H9 (cell line): ENCODE measurements at regions not wholly inside any gene's neighbourhood (a gene's known extent, or its start where the extent isn't known, plus 50 kb on each side); places are given as distances from the start of the nearest gene placed in this dataset.

Experiments
- DNase-seq: peaks from one replicate; pipeline ENCODE4 v3.0.0-alpha.2; 2017
- H2AFZ ChIP-seq: one replicate; pipeline ENCODE4 v1.6.1; 2013; ENCODE audit warnings: mild to moderate bottlenecking, low read length, control low read depth, moderate library complexity
- H2AK5ac ChIP-seq: 2 replicates; pipeline ENCODE4 v1.6.1; 2013; ENCODE audit warnings: low read length, control low read depth, mixed read lengths; ENCODE audit not compliant: insufficient read length
- H2BK120ac ChIP-seq: one replicate; pipeline ENCODE4 v1.6.1; 2013; ENCODE audit warnings: low read depth, mild to moderate bottlenecking, low read length, control low read depth, inconsistent platforms; ENCODE audit not compliant: poor library complexity, severe bottlenecking
- H2BK12ac ChIP-seq: 2 replicates; pipeline ENCODE4 v1.6.1; 2013; ENCODE audit warnings: low read length, control low read depth, mixed read lengths, low read depth; ENCODE audit not compliant: insufficient read length
- H2BK15ac ChIP-seq: 2 replicates; pipeline ENCODE4 v1.6.1; 2013; ENCODE audit warnings: low read depth, low read length, control low read depth
- H2BK20ac ChIP-seq: one replicate; pipeline ENCODE4 v1.6.1; 2013; ENCODE audit warnings: low read depth, mild to moderate bottlenecking, low read length, control low read depth, inconsistent platforms; ENCODE audit not compliant: poor library complexity, severe bottlenecking
- H2BK5ac ChIP-seq: 2 replicates; pipeline ENCODE4 v1.6.1; 2013; ENCODE audit warnings: low read length, control low read depth, mixed read lengths; ENCODE audit not compliant: insufficient read length
- H3K14ac ChIP-seq: 2 replicates; pipeline ENCODE4 v1.6.1; 2013; ENCODE audit warnings: low read length, control low read depth; ENCODE audit not compliant: insufficient read depth
- H3K18ac ChIP-seq: 2 replicates; pipeline ENCODE4 v1.6.1; 2013; ENCODE audit warnings: low read depth, mild to moderate bottlenecking, mixed read lengths, low read length, control low read depth; ENCODE audit not compliant: insufficient read length
- H3K23ac ChIP-seq: 2 replicates; pipeline ENCODE4 v1.6.1; 2013; ENCODE audit warnings: low read length, control low read depth, mixed read lengths, low read depth; ENCODE audit not compliant: insufficient read length
- H3K23me2 ChIP-seq: 2 replicates; pipeline ENCODE4 v1.6.1; 2013; ENCODE audit warnings: low read depth, mild to moderate bottlenecking, mixed read lengths, low read length, control low read depth; ENCODE audit not compliant: insufficient read length, poor library complexity, severe bottlenecking
- H3K27ac ChIP-seq: 2 replicates; pipeline ENCODE4 v1.5.1; 2013; ENCODE audit warnings: low read length, control low read depth, mixed read lengths, low read depth; ENCODE audit not compliant: insufficient read length
- H3K27me3 ChIP-seq: 2 replicates; pipeline ENCODE4 v1.6.1; 2013; ENCODE audit warnings: low read length, control low read depth, inconsistent platforms; ENCODE audit not compliant: insufficient read depth
- H3K4ac ChIP-seq: 2 replicates; pipeline ENCODE4 v1.6.1; 2013; ENCODE audit warnings: low read depth, mild to moderate bottlenecking, control low read depth, inconsistent platforms, low read length, moderate library complexity
- H3K4me1 ChIP-seq: 2 replicates; pipeline ENCODE4 v1.6.1; 2013; ENCODE audit warnings: low read length, control low read depth, inconsistent platforms; ENCODE audit not compliant: insufficient read depth
- H3K4me2 ChIP-seq: 2 replicates; pipeline ENCODE4 v1.6.1; 2013; ENCODE audit warnings: low read length, control low read depth, mixed read lengths; ENCODE audit not compliant: insufficient read length, insufficient read depth
- H3K56ac ChIP-seq: 2 replicates; pipeline ENCODE4 v1.6.1; 2013; ENCODE audit warnings: low read depth, mild to moderate bottlenecking, mixed read lengths, low read length, control low read depth; ENCODE audit not compliant: insufficient read length
- H3K79me1 ChIP-seq: 2 replicates; pipeline ENCODE4 v1.6.1; 2013; ENCODE audit warnings: low read depth, mild to moderate bottlenecking, moderate library complexity, low read length, control low read depth, inconsistent platforms; ENCODE audit not compliant: insufficient read depth, poor library complexity, severe bottlenecking
- H3K79me2 ChIP-seq: 2 replicates; pipeline ENCODE4 v1.6.1; 2013; ENCODE audit warnings: low read length, control low read depth, inconsistent platforms; ENCODE audit not compliant: insufficient read depth
- H3K9ac ChIP-seq: 2 replicates; pipeline ENCODE4 v1.6.1; 2013; ENCODE audit warnings: low read length, control low read depth, mixed read lengths; ENCODE audit not compliant: insufficient read length; ENCODE audit errors: extremely low read depth
- H3K9me3 ChIP-seq: one replicate; pipeline ENCODE4 v1.6.1; 2013; ENCODE audit warnings: low read depth, low read length, inconsistent platforms; ENCODE audit not compliant: control insufficient read depth
- H3T11ph ChIP-seq: one replicate; pipeline ENCODE4 v1.6.1; 2013; ENCODE audit warnings: mild to moderate bottlenecking, low read length, control low read depth, inconsistent platforms
- H4K20me1 ChIP-seq: one replicate; pipeline ENCODE4 v1.6.1; 2013; ENCODE audit not compliant: control insufficient read depth, insufficient read length, insufficient read depth
- H4K5ac ChIP-seq: 2 replicates; pipeline ENCODE4 v1.6.1; 2013; ENCODE audit warnings: low read depth, mild to moderate bottlenecking, mixed read lengths, low read length, control low read depth; ENCODE audit not compliant: insufficient read length
- H4K8ac ChIP-seq: replicated peaks from 2 replicates; pipeline ENCODE4 v1.6.1; 2013; ENCODE audit warnings: low read length, control low read depth, mixed read lengths, low read depth; ENCODE audit not compliant: insufficient read length
- H4K91ac ChIP-seq: 2 replicates; pipeline ENCODE4 v1.6.1; 2013; ENCODE audit warnings: low read depth, mild to moderate bottlenecking, moderate library complexity, mixed read lengths, low read length, control low read depth; ENCODE audit not compliant: insufficient read length
- H3K27ac Mint-ChIP-seq, 3 experiments: 2 replicates in 2 of 3; 3 replicates in 1 of 3; pipeline ENCODE4 v1.8.0; 2020 to 2021; ENCODE audit warnings: mixed read lengths in 3 of 3, mild to moderate bottlenecking in 1 of 3, moderate library complexity in 1 of 3
- H3K27me3 Mint-ChIP-seq: 2 replicates; pipeline ENCODE4 v1.8.0; 2021; ENCODE audit warnings: low read depth, mild to moderate bottlenecking, moderate library complexity, mixed read lengths
- H3K36me3 Mint-ChIP-seq, 3 experiments: 2 replicates in 2 of 3; 3 replicates in 1 of 3; pipeline ENCODE4 v1.8.0; 2020 to 2021; ENCODE audit warnings: low read depth in 3 of 3, mixed read lengths in 3 of 3; ENCODE audit not compliant: insufficient read depth in 1 of 3
- H3K4me1 Mint-ChIP-seq, 2 experiments: 2 replicates each; pipeline ENCODE4 v1.8.0; 2020; ENCODE audit warnings: mixed read lengths in 2 of 2
- H3K4me3 Mint-ChIP-seq, 2 experiments: 2 replicates in 1 of 2; 3 replicates in 1 of 2; pipeline ENCODE4 v1.8.0; 2020 to 2021; ENCODE audit warnings: mild to moderate bottlenecking in 2 of 2, mixed read lengths in 2 of 2, moderate library complexity in 1 of 2
- H3K9me3 Mint-ChIP-seq, 2 experiments: 2 replicates in 1 of 2; 3 replicates in 1 of 2; pipeline ENCODE4 v1.8.0; 2020; ENCODE audit warnings: mild to moderate bottlenecking in 2 of 2, mixed read lengths in 2 of 2, moderate library complexity in 1 of 2
- CTCF ChIP-seq: fragments of 200-600 bp; sonication (generic); conservative IDR thresholded peaks from 3 replicates; pipeline ENCODE4 v1.8.0; 2021; ENCODE audit warnings: antibody characterized with exemption, mild to moderate bottlenecking
- WGBS: extraction: QIAGEN DNeasy Blood & Tissue Kit; methylation state at CpG from one replicate; pipeline ENCODE4 v1.1.7; 2013; ENCODE audit warnings: missing lambda C conversion rate, low lambda C conversion rate, mixed read lengths; ENCODE audit not compliant: insufficient read length; ENCODE audit errors: extremely low coverage; 5-methylcytosine and 5-hydroxymethylcytosine counted together

GRCh38 chr12:68557011-68557730, 53.5 kb upstream of the RAP1B start:
- H3K23ac ChIP-seq: no peak overlapping the region
- H3K4me1 ChIP-seq: no peaks in the 10 kb centered on the region; the same call in 1 of the 2 replicates
- H3K14ac ChIP-seq: no peak overlapping the region
- no peak for TF ChIP-seq CTCF
- H2AFZ ChIP-seq: no peak overlapping the region
- H3K36me3 Mint-ChIP-seq: no peaks in the 10 kb centered on the region
- no peak overlapping the region for H2BK5ac ChIP-seq
- no peaks in the 10 kb centered on the region for H4K20me1 ChIP-seq
- H3K18ac ChIP-seq: no peak overlapping the region
- H3K9ac ChIP-seq: no peak overlapping the region
- no peak for DNase-seq
- H2BK20ac ChIP-seq: no peak overlapping the region
- H3K9me3 Mint-ChIP-seq: no peaks in the 10 kb centered on the region
- H2BK120ac ChIP-seq: no peak overlapping the region
- H4K5ac ChIP-seq: no peak overlapping the region
- H3K27me3 ChIP-seq: no peaks in the 10 kb centered on the region
- no peak overlapping the region for H3K27ac ChIP-seq
- H3K4me3 Mint-ChIP-seq: no peak overlapping the region
- peak overlapping the region in 1 of 3 experiments; percentile 6; a peak in 1 of 7 replicates for H3K27ac Mint-ChIP-seq
- H4K91ac ChIP-seq: no peak overlapping the region
- WGBS: 100% methylated on average over 1 of the region's 5 CpGs
- no peak overlapping the region for H3K4ac ChIP-seq
- H4K8ac ChIP-seq: no peak overlapping the region
- H2BK15ac ChIP-seq: no peak overlapping the region
- peaks cover 5 to 7% of the 10 kb centered on the region in 2 experiments for H3K4me1 Mint-ChIP-seq
- no peak overlapping the region for H3K4me2 ChIP-seq
- H2BK12ac ChIP-seq: no peak overlapping the region
- peaks cover 2% of the 10 kb centered on the region; the same call in 1 of the 2 replicates for H3K27me3 Mint-ChIP-seq
- no peak overlapping the region for H3T11ph ChIP-seq
- no peaks in the 10 kb centered on the region for H3K79me2 ChIP-seq
- H3K23me2 ChIP-seq: no peaks in the 10 kb centered on the region
- H3K79me1 ChIP-seq: no peaks in the 10 kb centered on the region
- H3K56ac ChIP-seq: no peak overlapping the region
- H3K9me3 ChIP-seq: no peaks in the 10 kb centered on the region
- no peak overlapping the region for H2AK5ac ChIP-seq
